ENCODE measurements at regions not wholly inside any gene's neighbourhood (a gene's known extent, or its start where the extent isn't known, plus 50 kb on each side); places are given as distances from the start of the nearest gene placed in this dataset.

- no peaks in the 10 kb centered on the region for H3K36me3 ChIP-seq (ENCODE audit: insufficient read depth, low read length)
- no peak overlapping the region for H3K9ac ChIP-seq (ENCODE audit: low read depth, low read length)
- H3K4me1 ChIP-seq (ENCODE audit: insufficient read depth, low read length): no peaks in the 10 kb centered on the region
- ATAC-seq (ENCODE audit: insufficient read depth, low read depth): no peak
- no peak for DNase-seq
- H3K4me2 ChIP-seq (ENCODE audit: insufficient read depth, low read length): no peak overlapping the region
- H2AFZ ChIP-seq (ENCODE audit: low read depth, low read length): no peak overlapping the region
- no peaks in the 10 kb centered on the region for H4K20me1 ChIP-seq (ENCODE audit: insufficient read depth, low read length)
- H3K4me3 ChIP-seq (ENCODE audit: low read depth in 1 of 2, low read length in 2 of 2): no peak overlapping the region
- TF ChIP-seq EZH2 (IDR thresholded peaks at IDR 0.05; ENCODE audit: borderline replicate concordance, low read depth, low read length, severe bottlenecking): no peak
- no peak for TF ChIP-seq CTCF (IDR thresholded peaks at IDR 0.05; ENCODE audit: borderline replicate concordance, extremely low read depth, low read length, poor library complexity, severe bottlenecking)
- H3K9me3 ChIP-seq (ENCODE audit: insufficient read depth, low read length, severe bottlenecking): no peaks in the 10 kb centered on the region
- H3K27me3 ChIP-seq (ENCODE audit: insufficient read depth, low read length, poor library complexity): no peaks in the 10 kb centered on the region
- no peak overlapping the region for H3K27ac ChIP-seq (ENCODE audit: low read length)
- H3K79me2 ChIP-seq (ENCODE audit: insufficient read depth, low read length): no peaks in the 10 kb centered on the region
These were observed 254.1 kb downstream of the AJAP1 start for GRCh38 chr1:4908486-4908885.

- Histone ChIP-seq H2AFZ (ENCODE audit: low read depth, low read length) (no peak overlapping the region), H3K4me1 (ENCODE audit: insufficient read depth, low read length) (no peaks in the 10 kb centered on the region), H3K27me3 (ENCODE audit: insufficient read depth, low read length, poor library complexity) (no peaks in the 10 kb centered on the region), H4K20me1 (ENCODE audit: insufficient read depth, low read length) (no peaks in the 10 kb centered on the region), H3K9me3 (ENCODE audit: insufficient read depth, low read length, severe bottlenecking) (no peaks in the 10 kb centered on the region), H3K4me3 (ENCODE audit: low read depth in 1 of 2, low read length in 2 of 2) (no peak overlapping the region), H3K27ac (ENCODE audit: low read length) (no peak overlapping the region), H3K36me3 (ENCODE audit: insufficient read depth, low read length) (no peaks in the 10 kb centered on the region), H3K79me2 (ENCODE audit: insufficient read depth, low read length) (no peaks in the 10 kb centered on the region), H3K4me2 (ENCODE audit: insufficient read depth, low read length) (no peak overlapping the region), H3K9ac (ENCODE audit: low read depth, low read length) (no peak overlapping the region)
- no peak for DNase-seq
- no peak for ATAC-seq (ENCODE audit: insufficient read depth, low read depth)
- no peak for TF ChIP-seq EZH2 (IDR thresholded peaks at IDR 0.05; ENCODE audit: borderline replicate concordance, low read depth, low read length, severe bottlenecking)
- TF ChIP-seq CTCF (IDR thresholded peaks at IDR 0.05; ENCODE audit: borderline replicate concordance, extremely low read depth, low read length, poor library complexity, severe bottlenecking): no peak
These were observed 240.2 kb downstream of the AJAP1 start for GRCh38 chr1:4894566-4894965.

DNA sequence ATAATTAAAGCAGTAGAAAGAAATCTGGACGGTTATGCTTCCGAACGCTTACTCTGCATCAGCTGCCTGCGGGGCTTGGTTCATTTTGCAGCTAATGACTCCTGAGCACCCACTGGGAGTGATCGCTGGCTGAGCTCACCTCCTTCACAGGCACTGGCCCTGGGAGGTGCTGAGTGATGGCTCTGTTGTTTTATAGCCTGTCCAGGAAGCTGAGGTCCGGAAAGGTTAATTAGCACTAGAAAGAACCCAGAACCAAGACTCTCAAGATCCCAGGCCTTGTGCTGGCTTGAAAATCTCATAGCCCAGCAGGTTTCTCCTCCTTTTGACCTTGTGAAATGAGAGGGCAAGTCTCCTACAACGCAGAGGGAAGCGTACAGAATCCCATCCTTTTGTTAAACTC is 226.2 kb downstream of the AJAP1 start:
- DNase-seq (no peak), ATAC-seq (ENCODE audit: insufficient read depth, low read depth) (no peak)
- Histone ChIP-seq H3K27me3 (ENCODE audit: insufficient read depth, low read length, poor library complexity) (no peaks in the 10 kb centered on the region), H3K4me1 (ENCODE audit: insufficient read depth, low read length) (no peaks in the 10 kb centered on the region), H2AFZ (ENCODE audit: low read depth, low read length) (no peak overlapping the region), H4K20me1 (ENCODE audit: insufficient read depth, low read length) (no peaks in the 10 kb centered on the region), H3K9me3 (ENCODE audit: insufficient read depth, low read length, severe bottlenecking) (peaks cover 2% of the 10 kb centered on the region), H3K4me2 (ENCODE audit: insufficient read depth, low read length) (no peak overlapping the region), H3K27ac (ENCODE audit: low read length) (no peak overlapping the region), H3K4me3 (ENCODE audit: low read depth in 1 of 2, low read length in 2 of 2) (no peak overlapping the region), H3K9ac (ENCODE audit: low read depth, low read length) (no peak overlapping the region), H3K36me3 (ENCODE audit: insufficient read depth, low read length) (no peaks in the 10 kb centered on the region), H3K79me2 (ENCODE audit: insufficient read depth, low read length) (no peaks in the 10 kb centered on the region)
- no peak for TF ChIP-seq CTCF (IDR thresholded peaks at IDR 0.05; ENCODE audit: borderline replicate concordance, extremely low read depth, low read length, poor library complexity, severe bottlenecking)
- no peak for TF ChIP-seq EZH2 (IDR thresholded peaks at IDR 0.05; ENCODE audit: borderline replicate concordance, low read depth, low read length, severe bottlenecking)

GRCh38 chr1:4877426-4877825 is 223.0 kb downstream of the AJAP1 start:
- H3K79me2 ChIP-seq (ENCODE audit: insufficient read depth, low read length): no peaks in the 10 kb centered on the region
- H3K4me3 ChIP-seq (ENCODE audit: low read depth in 1 of 2, low read length in 2 of 2): no peak overlapping the region
- TF ChIP-seq CTCF (IDR thresholded peaks at IDR 0.05; ENCODE audit: borderline replicate concordance, extremely low read depth, low read length, poor library complexity, severe bottlenecking) (no peak), EZH2 (IDR thresholded peaks at IDR 0.05; ENCODE audit: borderline replicate concordance, low read depth, low read length, severe bottlenecking) (no peak)
- DNase-seq (no peak), ATAC-seq (ENCODE audit: insufficient read depth, low read depth) (no peak)
- H3K27ac ChIP-seq (ENCODE audit: low read length): no peak overlapping the region
- H4K20me1 ChIP-seq (ENCODE audit: insufficient read depth, low read length): no peaks in the 10 kb centered on the region
- H3K9me3 ChIP-seq (ENCODE audit: insufficient read depth, low read length, severe bottlenecking): no peaks in the 10 kb centered on the region
- no peaks in the 10 kb centered on the region for H3K27me3 ChIP-seq (ENCODE audit: insufficient read depth, low read length, poor library complexity)
- no peaks in the 10 kb centered on the region for H3K36me3 ChIP-seq (ENCODE audit: insufficient read depth, low read length)
- no peaks in the 10 kb centered on the region for H3K4me1 ChIP-seq (ENCODE audit: insufficient read depth, low read length)
- no peak overlapping the region for H2AFZ ChIP-seq (ENCODE audit: low read depth, low read length)
- no peak overlapping the region for H3K4me2 ChIP-seq (ENCODE audit: insufficient read depth, low read length)
- no peak overlapping the region for H3K9ac ChIP-seq (ENCODE audit: low read depth, low read length)
